CD4-positive, alpha-beta T cell treated with Interleukin-12 subunit alpha and Interleukin-12 subunit beta, for 1 hour (primary cell): ENCODE measurements at regions not wholly inside any gene's neighbourhood (a gene's known extent, or its start where the extent isn't known, plus 50 kb on each side); places are given as distances from the start of the nearest gene placed in this dataset.

Experiments used
- DNase-seq: peaks from one replicate; pipeline ENCODE4 v3.0.0-alpha.2; 2020

DNA sequence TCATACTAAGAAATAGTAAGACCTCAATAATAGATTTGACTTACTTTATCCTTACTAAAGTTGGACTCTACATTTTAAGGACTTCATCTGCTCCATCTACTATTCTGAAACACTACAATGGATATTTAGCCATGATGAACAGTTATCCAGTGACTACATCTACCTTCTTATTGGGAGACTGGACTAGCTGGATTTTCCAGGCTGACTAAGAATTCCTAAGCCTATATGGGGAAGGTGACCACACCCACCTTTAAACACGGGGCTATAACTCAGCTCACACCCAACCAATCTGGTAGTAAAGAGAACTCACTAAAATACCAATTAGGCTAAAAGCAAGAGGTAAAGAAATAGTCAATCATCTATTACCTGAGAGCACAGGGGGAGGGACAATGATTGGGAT, 1438.4 kb downstream of the TECRL start:
- no peak for DNase-seq

- DNase-seq, result no peak
Measured at GRCh38 chr4:62960415-62960814, 1448.8 kb downstream of the TECRL start.

DNA sequence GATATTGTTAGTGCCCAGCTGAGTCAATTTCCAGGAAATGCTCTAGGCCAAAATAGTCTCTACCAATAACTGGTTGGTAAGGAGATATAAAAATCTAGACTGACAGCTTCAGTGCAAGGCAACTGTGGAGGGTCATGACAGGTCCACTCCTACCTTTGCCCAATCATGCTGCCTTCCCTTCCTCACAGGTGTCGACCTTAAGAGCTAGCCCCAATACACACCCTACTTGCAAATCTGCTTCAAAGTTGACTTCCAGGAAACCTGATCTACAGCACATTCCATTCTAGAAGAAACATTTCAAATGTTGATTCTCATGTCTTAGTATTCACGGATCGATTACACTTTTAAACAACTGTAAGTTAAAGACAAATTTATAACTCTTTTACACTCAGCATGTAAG, 1455.5 kb downstream of the TECRL start:
- no peak for DNase-seq

- DNase-seq, result no peak
Measured at GRCh38 chr4:62952366-62952765, 1456.9 kb downstream of the TECRL start.

- DNase-seq, result no peak
Measured at GRCh38 chr4:62948108-62948507, 1461.1 kb downstream of the TECRL start.

- DNase-seq, result no peak
Measured at GRCh38 chr4:62940229-62940628, 1469.0 kb downstream of the TECRL start.

DNA sequence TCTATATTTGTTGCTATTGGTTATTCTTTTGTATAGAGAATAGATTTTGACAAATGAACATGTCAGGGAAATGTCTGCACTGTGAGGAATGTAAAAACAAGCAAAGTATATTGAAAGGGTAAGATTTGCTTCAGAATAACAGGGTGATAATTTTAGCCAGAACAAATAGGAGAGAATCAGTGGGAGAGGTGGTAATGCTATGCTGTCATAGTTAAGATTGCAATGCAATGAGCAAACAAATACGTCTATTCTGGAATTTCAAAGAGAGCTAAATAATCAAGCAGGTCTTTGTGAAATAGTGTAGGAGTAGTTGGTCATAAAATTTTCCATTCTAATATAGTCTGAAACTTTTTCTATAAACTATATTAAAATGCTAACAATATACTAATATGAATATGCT, 1478.4 kb downstream of the TECRL start:
- DNase-seq, result no peak

- no peak for DNase-seq
Measured at GRCh38 chr4:62928483-62928882, 1480.8 kb downstream of the TECRL start.

- DNase-seq, result no peak
Measured at GRCh38 chr4:62927574-62927973, 1481.7 kb downstream of the TECRL start.

DNA sequence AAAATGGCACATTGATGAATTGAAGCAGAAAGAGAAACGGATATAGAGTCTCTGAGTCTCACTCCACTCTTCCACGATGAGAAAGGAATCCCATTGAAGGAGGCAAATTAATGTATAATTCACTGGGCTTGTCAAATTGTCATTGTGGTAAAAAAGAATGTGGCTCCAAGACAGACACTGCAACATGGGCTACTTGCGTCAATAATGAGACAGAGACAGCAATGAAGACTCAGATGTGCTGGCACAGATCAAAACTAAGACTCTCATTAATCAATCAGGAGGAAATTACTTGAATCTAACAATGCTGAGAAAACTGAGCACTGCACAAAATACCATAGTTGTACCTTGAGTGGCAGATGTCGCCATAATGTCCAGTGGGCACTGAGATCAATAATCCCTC, 1485.5 kb downstream of the TECRL start:
- DNase-seq, result no peak

GRCh38 chr4:62917649-62918048, 1491.6 kb downstream of the TECRL start:
- no peak for DNase-seq

DNA sequence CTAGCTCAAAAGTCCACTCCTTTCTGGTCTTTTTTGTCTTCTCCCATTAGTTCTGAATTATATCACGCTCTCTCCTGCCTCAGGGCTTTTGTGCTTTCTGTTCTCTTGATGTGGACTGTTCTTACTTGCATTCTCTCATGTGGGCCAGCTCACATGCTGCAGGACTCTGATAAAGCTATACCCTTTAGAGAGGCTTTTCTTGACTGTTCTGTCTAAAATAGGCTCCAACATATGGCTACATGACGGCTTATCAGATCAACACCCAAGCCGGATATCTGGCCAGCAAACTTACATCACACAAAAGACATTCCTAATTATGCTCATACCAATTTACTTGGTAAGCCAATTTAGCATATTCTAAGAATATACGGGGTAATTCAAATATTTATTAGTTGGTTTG, 1494.5 kb downstream of the TECRL start:
- no peak for DNase-seq

DNA sequence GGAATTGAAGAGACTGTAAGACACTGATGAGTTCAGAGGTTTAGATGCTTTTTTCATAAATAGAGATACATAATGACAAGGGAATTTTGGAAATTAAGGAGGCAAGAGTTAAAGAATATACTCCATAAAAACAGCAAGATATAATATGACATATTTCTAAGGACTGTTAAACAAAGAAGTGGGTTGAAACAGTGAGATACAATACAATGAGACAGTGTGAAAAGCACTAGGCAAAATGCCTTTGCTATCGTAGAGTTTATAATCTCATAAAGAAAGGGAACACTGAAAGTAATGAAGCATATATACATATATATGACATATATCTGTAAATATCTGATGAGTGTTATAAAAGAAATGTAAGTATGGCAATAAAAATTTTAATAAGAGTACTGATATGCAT, 1496.2 kb downstream of the TECRL start:
- no peak for DNase-seq

DNA sequence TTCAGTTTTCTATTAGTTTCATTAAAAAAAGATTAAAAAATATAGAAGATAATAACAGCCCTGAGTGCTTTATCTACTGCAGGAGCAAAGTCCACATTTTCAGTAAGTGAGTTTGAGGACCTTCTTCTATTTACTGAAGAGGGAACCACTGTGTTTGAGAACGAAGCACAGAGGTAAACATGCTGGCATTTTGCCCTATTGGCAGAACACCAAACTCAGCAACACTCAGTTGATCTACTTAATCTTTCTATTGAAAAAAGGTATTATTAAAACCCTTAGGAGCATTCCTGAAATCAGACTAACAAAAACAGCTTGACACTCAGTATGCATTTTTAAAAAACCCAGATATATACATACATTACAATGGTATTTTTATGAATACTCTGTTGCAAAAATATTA, 1496.7 kb downstream of the TECRL start:
- DNase-seq, result no peak

- DNase-seq, result no peak
Measured at GRCh38 chr4:62909238-62909637, 1500.0 kb downstream of the TECRL start.

- DNase-seq, result no peak
Measured at GRCh38 chr4:62901101-62901500, 1508.1 kb downstream of the TECRL start.

GRCh38 chr4:62899646-62900364, 1509.4 kb downstream of the TECRL start:
- DNase-seq, result no peak

GRCh38 chr4:62898115-62898514, 1511.1 kb downstream of the TECRL start:
- DNase-seq, result no peak

GRCh38 chr4:62896721-62897120, 1512.5 kb downstream of the TECRL start:
- DNase-seq, result no peak

DNA sequence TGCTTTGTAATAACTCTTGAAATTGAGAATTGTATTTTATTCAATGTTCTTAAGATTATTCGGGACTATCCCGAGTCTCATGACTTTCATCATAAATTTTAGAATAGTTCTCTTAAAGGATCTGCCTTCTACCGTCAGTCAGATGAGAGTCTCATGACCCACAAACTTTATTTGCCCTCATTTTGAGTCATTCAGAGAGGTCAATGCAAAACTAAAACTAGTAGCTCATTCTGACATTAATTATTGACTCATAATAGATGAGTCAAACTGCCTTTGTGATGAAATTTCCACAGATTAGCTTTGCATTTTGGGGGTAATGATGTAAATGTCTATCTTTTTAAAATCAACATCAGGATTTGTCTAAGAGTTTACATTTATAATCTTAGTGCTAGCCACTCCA, 1527.3 kb downstream of the TECRL start:
- DNase-seq, result no peak

DNA sequence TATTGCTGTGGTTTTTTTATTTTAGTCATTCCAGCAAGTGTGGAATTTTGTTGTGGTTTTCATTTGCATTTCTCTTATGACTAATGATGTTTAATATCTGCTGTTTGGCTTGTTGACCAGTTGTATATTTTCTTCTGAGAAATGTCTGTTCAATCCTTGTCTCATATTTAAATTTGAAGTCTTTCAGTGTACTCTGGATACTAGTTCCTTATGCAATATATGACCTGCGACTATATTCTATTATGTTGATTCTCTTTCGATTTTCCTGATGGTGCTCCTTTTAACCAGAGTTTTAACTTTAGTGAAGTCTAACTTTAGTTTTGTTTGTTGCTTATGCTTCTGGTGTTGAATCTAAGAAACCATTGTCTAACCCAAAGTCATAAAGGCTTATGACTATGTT, 1528.0 kb downstream of the TECRL start:
- no peak for DNase-seq

GRCh38 chr4:62872856-62873255, 1536.4 kb downstream of the TECRL start:
- no peak for DNase-seq

- no peak for DNase-seq
Measured at GRCh38 chr4:62871078-62871477, 1538.2 kb downstream of the TECRL start.

- no peak for DNase-seq
Measured at GRCh38 chr4:62870451-62870850, 1538.8 kb downstream of the TECRL start.

GRCh38 chr4:62865261-62865660, 1544.0 kb downstream of the TECRL start:
- no peak for DNase-seq

- DNase-seq, result no peak
Measured at GRCh38 chr4:62849696-62850095, 1559.6 kb downstream of the TECRL start.
